Liver (tissue), 8 donors: ENCODE measurements at regions not wholly inside any gene's neighbourhood (a gene's known extent, or its start where the extent isn't known, plus 50 kb on each side); places are given as distances from the start of the nearest gene placed in this dataset.

ENCODE experiments used
- DNase-seq: peaks from one replicate; pipeline ENCODE4 v3.0.0-alpha.2; 2017; ENCODE audit warnings: low spot score
- H3K27ac ChIP-seq, 2 donors: one replicate each; pipeline ENCODE4 v1.7.0; 2013; ENCODE audit warnings: inconsistent platforms in 2 of 2, low read length in 2 of 2, control low read depth in 1 of 2, low read depth in 1 of 2, mild to moderate bottlenecking in 1 of 2
- H3K27me3 ChIP-seq, 4 donors: one replicate each; pipeline versions ENCODE4 v1.6.1 to v1.7.0; 2013; ENCODE audit warnings: low read length in 3 of 4, inconsistent platforms in 1 of 4, mild to moderate bottlenecking in 1 of 4, moderate library complexity in 1 of 4; ENCODE audit not compliant: control insufficient read depth in 4 of 4, insufficient read depth in 4 of 4
- H3K36me3 ChIP-seq, 4 donors: one replicate each; pipeline versions ENCODE4 v1.6.1 to v1.7.0; 2013; ENCODE audit warnings: low read length in 3 of 4, mild to moderate bottlenecking in 3 of 4, low read depth in 1 of 4, moderate library complexity in 1 of 4; ENCODE audit not compliant: control insufficient read depth in 4 of 4, insufficient read depth in 3 of 4
- H3K4me1 ChIP-seq, 4 donors: one replicate each; pipeline versions ENCODE4 v1.6.1 to v1.7.0; 2013; ENCODE audit warnings: low read length in 3 of 4, mild to moderate bottlenecking in 3 of 4, moderate library complexity in 1 of 4; ENCODE audit not compliant: control insufficient read depth in 4 of 4, insufficient read depth in 4 of 4
- H3K4me3 ChIP-seq, 3 donors: one replicate each; pipeline versions ENCODE4 v1.6.1 to v1.7.0; 2013; ENCODE audit warnings: low read length in 3 of 3, control low read depth in 1 of 3, low read depth in 1 of 3, mild to moderate bottlenecking in 1 of 3
- H3K9ac ChIP-seq, 2 donors: one replicate each; pipeline ENCODE4 v1.7.0; 2013; ENCODE audit warnings: low read length in 2 of 2, mild to moderate bottlenecking in 2 of 2, moderate library complexity in 2 of 2, control low read depth in 1 of 2, low read depth in 1 of 2
- H3K9me3 ChIP-seq, 4 donors: one replicate each; pipeline versions ENCODE4 v1.6.1 to v1.7.0; 2013; ENCODE audit warnings: low read length in 3 of 4; ENCODE audit not compliant: control insufficient read depth in 4 of 4
- EGR1 ChIP-seq, 2 donors: IDR thresholded peaks; 2 replicates each; pipeline ENCODE4 v1.6.1; 2016 to 2018; ENCODE audit warnings: antibody characterized with exemption in 2 of 2, low read depth in 2 of 2
- FOXA1 ChIP-seq: IDR thresholded peaks from 2 replicates; pipeline ENCODE4 v1.6.1; 2016; ENCODE audit warnings: antibody characterized with exemption
- HNF4A ChIP-seq, 2 donors: conservative IDR thresholded peaks; 2 replicates each; pipeline ENCODE4 v1.6.1; 2016; ENCODE audit warnings: antibody characterized with exemption in 2 of 2, mild to moderate bottlenecking in 2 of 2
- JUND ChIP-seq, 2 donors: IDR thresholded peaks; 2 replicates each; pipeline ENCODE4 v1.6.1; 2016; ENCODE audit warnings: antibody characterized with exemption in 2 of 2
- RXRA ChIP-seq, 2 donors: IDR thresholded peaks; 2 replicates each; pipeline ENCODE4 v1.6.1; 2017 to 2018; ENCODE audit warnings: antibody characterized with exemption in 2 of 2, mild to moderate bottlenecking in 1 of 2
- SP1 ChIP-seq: IDR thresholded peaks from 2 replicates; pipeline ENCODE4 v1.6.1; 2018; ENCODE audit warnings: antibody characterized with exemption, mild to moderate bottlenecking
- TAF1 ChIP-seq: conservative IDR thresholded peaks from 2 replicates; pipeline ENCODE4 v1.6.1; 2016; ENCODE audit warnings: antibody characterized with exemption, mild to moderate bottlenecking
- YY1 ChIP-seq: IDR thresholded peaks from 2 replicates; pipeline ENCODE4 v1.6.1; 2016; ENCODE audit warnings: antibody characterized with exemption, mild to moderate bottlenecking
- WGBS: extraction: QIAGEN DNeasy Blood & Tissue Kit; methylation state at CpG from one replicate; pipeline ENCODE4 v1.1.7; 2013; 5-methylcytosine and 5-hydroxymethylcytosine counted together
- TF ChIP-seq, protein P1 (sequence below): IDR thresholded peaks from 2 replicates; pipeline ENCODE4 v1.6.1; 2016; ENCODE audit warnings: antibody characterized with exemption
- TF ChIP-seq, protein P2 (sequence below): IDR thresholded peaks from 2 replicates; pipeline ENCODE4 v1.6.1; 2016; ENCODE audit warnings: antibody characterized with exemption
- TF ChIP-seq, protein P3 (sequence below): fragments of 150-350 bp; IDR thresholded peaks from 2 replicates; pipeline ENCODE4 v1.5.1; 2017; ENCODE audit warnings: improper control_type of control experiment, low read depth, low read length; ENCODE audit not compliant: missing input control
- TF ChIP-seq, protein P4 (sequence below): IDR thresholded peaks from 2 replicates; pipeline ENCODE4 v1.6.1; 2016; ENCODE audit warnings: antibody characterized with exemption
- donor health status: healthy.
- donor health status: healthy.
- donor health status: healthy.
- donor health status: healthy.
- donor health status: healthy.

DNA sequence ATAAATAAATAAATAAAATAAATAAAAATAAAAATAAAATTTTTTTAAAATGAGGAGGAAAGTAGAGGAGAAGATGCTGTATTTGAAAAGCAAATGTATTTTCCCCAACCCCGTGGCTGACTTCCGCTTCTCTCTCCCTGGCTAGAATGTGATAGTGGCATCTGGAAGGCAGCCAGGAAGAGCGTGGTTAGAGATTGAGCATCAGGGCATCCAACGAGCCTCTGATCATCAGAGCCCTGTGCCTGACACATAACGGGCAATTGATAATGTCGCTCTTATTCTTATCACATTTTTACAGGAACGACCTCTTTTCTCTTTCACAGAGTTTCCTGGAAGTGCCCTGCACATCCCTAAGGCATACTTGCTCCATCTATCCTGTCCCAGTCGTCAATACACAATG lies 496.9 kb upstream of the TMEM132C start (continued):
- TF ChIP-seq, protein P1, sequence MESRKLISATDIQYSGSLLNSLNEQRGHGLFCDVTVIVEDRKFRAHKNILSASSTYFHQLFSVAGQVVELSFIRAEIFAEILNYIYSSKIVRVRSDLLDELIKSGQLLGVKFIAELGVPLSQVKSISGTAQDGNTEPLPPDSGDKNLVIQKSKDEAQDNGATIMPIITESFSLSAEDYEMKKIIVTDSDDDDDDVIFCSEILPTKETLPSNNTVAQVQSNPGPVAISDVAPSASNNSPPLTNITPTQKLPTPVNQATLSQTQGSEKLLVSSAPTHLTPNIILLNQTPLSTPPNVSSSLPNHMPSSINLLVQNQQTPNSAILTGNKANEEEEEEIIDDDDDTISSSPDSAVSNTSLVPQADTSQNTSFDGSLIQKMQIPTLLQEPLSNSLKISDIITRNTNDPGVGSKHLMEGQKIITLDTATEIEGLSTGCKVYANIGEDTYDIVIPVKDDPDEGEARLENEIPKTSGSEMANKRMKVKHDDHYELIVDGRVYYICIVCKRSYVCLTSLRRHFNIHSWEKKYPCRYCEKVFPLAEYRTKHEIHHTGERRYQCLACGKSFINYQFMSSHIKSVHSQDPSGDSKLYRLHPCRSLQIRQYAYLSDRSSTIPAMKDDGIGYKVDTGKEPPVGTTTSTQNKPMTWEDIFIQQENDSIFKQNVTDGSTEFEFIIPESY = no peak
- TF ChIP-seq EGR1 (IDR thresholded peaks at IDR 0.05; ENCODE audit: low read depth in 2 of 2) (no peak), RXRA (IDR thresholded peaks at IDR 0.05) (no peak), TAF1 (no peak), SP1 (no peak), JUND (IDR thresholded peaks at IDR 0.05) (no peak)

DNA sequence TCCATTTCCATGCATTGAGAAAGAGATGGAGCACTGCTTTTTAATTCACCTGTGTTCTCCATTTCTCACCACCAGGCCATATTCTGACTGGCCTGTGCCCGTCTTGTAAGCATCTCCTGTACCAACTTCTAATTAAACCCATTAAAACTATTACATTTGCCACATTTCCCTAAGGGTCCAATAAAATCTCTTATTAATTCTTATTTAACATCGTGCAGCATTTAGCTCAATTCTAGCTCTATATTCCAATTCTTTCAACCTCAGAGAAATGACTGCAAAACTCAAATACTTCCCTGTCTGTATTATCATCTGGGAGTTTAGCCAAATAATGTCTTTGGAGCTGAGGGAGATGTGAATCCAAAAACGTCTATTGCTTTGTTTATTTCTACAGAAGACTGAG lies 495.4 kb upstream of the TMEM132C start:
- Histone ChIP-seq H3K4me1 (no peaks in the 10 kb centered on the region), H3K9me3 (no peaks in the 10 kb centered on the region), H3K27ac (no peak overlapping the region), H3K36me3 (no peaks in the 10 kb centered on the region), H3K4me3 (no peak overlapping the region), H3K9ac (no peak overlapping the region), H3K27me3 (peaks cover 0 to 3% (median 0%) of the 10 kb centered on the region in 4 donors)
- WGBS = 53% methylated on average over 3 of the region's 3 CpGs
- TF ChIP-seq EGR1 (IDR thresholded peaks at IDR 0.05; ENCODE audit: low read depth in 2 of 2) (no peak), YY1 (no peak), HNF4A (conservative IDR thresholded peaks at IDR 0.05) (no peak)
- TF ChIP-seq, protein P2, sequence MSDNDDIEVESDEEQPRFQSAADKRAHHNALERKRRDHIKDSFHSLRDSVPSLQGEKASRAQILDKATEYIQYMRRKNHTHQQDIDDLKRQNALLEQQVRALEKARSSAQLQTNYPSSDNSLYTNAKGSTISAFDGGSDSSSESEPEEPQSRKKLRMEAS = no peak
- DNase-seq = no peak

DNA sequence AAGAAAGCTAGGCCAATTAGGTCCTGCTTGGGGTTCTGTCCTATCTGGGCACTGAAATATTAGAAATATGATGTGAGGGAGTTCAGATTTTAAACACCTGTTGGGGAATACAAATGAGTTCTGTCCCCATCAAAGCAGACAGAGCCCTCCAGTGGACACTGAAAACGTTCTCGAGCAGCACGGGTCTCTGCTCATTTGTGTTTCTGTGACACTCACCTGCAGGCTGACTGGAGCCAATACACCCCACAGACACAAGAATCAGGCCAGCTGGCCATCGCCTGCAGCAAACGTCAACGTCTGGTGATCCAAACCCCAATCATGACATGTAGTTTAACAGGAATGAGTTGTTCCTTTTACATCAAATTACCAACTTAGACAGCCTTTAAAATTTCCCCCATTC lies 493.4 kb upstream of the TMEM132C start:
- no peak overlapping the region for H3K27ac ChIP-seq
- H3K9me3 ChIP-seq = no peaks in the 10 kb centered on the region
- H3K4me3 ChIP-seq = no peak overlapping the region
- 27% methylated on average over 6 of the region's 6 CpGs for WGBS
- H3K9ac ChIP-seq = no peak overlapping the region
- DNase-seq = no peak
- TF ChIP-seq FOXA1 = no peak
- TF ChIP-seq TAF1 = no peak
- TF ChIP-seq, protein P3, sequence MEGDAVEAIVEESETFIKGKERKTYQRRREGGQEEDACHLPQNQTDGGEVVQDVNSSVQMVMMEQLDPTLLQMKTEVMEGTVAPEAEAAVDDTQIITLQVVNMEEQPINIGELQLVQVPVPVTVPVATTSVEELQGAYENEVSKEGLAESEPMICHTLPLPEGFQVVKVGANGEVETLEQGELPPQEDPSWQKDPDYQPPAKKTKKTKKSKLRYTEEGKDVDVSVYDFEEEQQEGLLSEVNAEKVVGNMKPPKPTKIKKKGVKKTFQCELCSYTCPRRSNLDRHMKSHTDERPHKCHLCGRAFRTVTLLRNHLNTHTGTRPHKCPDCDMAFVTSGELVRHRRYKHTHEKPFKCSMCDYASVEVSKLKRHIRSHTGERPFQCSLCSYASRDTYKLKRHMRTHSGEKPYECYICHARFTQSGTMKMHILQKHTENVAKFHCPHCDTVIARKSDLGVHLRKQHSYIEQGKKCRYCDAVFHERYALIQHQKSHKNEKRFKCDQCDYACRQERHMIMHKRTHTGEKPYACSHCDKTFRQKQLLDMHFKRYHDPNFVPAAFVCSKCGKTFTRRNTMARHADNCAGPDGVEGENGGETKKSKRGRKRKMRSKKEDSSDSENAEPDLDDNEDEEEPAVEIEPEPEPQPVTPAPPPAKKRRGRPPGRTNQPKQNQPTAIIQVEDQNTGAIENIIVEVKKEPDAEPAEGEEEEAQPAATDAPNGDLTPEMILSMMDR = no peak
- peaks cover 0 to 3% (median 0%) of the 10 kb centered on the region in 4 donors for H3K27me3 ChIP-seq
- no peaks in the 10 kb centered on the region for H3K4me1 ChIP-seq
- H3K36me3 ChIP-seq = no peaks in the 10 kb centered on the region

DNA sequence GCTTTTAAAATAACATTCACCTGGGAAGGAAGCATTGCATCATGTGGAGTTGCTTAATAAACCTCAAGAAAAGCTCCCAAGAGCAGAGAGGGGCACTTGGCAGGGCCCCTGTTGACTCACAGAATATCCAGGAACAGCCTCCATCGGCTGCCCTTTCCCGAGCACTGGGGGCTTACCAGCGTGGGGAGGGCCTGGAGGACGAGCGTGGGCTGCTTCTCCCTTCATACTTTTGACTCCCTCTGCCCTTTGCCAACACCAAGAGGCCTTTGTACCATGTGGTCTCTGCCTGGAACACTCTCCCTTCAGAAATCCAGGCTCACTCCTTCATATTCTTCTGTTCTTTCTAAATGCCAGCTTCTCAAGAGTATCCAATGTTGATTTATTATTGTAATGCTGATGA lies 492.1 kb upstream of the TMEM132C start:
- Histone ChIP-seq H3K27me3 (peaks cover 0 to 3% (median 0%) of the 10 kb centered on the region in 4 donors), H3K36me3 (no peaks in the 10 kb centered on the region), H3K4me3 (no peak overlapping the region), H3K4me1 (no peaks in the 10 kb centered on the region), H3K9me3 (peaks cover 0 to 3% (median 0%) of the 10 kb centered on the region in 4 donors), H3K9ac (no peak overlapping the region), H3K27ac (no peak overlapping the region)
- TF ChIP-seq, protein P4, sequence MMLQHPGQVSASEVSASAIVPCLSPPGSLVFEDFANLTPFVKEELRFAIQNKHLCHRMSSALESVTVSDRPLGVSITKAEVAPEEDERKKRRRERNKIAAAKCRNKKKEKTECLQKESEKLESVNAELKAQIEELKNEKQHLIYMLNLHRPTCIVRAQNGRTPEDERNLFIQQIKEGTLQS = no peak
- no peak for DNase-seq
- WGBS = 71% methylated on average over 5 of the region's 5 CpGs
